OCI-LY7 (cell line): ENCODE measurements at regions not wholly inside any gene's neighbourhood (a gene's known extent, or its start where the extent isn't known, plus 50 kb on each side); places are given as distances from the start of the nearest gene placed in this dataset.

Experiments used
- BruUV-seq: library from RNA; stranded (reverse); fragments of 400-500 nt; replicated peaks from 2 replicates; lab custom pipeline; 2021; lab: Mats Ljungman, UMichigan
- CTCF ChIA-PET: fragments of 300-600 bp; sonication (Branson Sonifier 250); formaldehyde crosslinking; loops from one replicate; lab custom pipeline; 2022; ENCODE audit warnings: antibody characterized with exemption; ENCODE audit not compliant: unreplicated experiment; lab: Charles Lee
- POLR2A ChIA-PET: fragments of 300-600 bp; sonication (Branson Sonifier 250); formaldehyde crosslinking; loops from one replicate; lab custom pipeline; 2022; ENCODE audit warnings: antibody characterized with exemption; lab: Charles Lee
- DNase-seq: peaks from one replicate; pipeline ENCODE4 v3.0.0-alpha.2; 2015; ENCODE audit warnings: low spot score
- H2AFZ ChIP-seq: fragments of 200-600 bp; sonication (generic), shearing (Covaris generic); 2 replicates; pipeline ENCODE4 v1.6.1; 2014; ENCODE audit warnings: mild to moderate bottlenecking, antibody characterized with exemption, low read length, moderate library complexity
- H3K27ac ChIP-seq: fragments of 200-600 bp; sonication (generic); 2 replicates; pipeline ENCODE4 v1.5.1; 2014; ENCODE audit warnings: mixed run types, low read depth, mild to moderate bottlenecking, moderate library complexity, low read length, inconsistent platforms; ENCODE audit not compliant: poor library complexity, severe bottlenecking
- H3K36me3 ChIP-seq: fragments of 200-600 bp; sonication (generic); 2 replicates; pipeline ENCODE4 v1.6.1; 2014; ENCODE audit warnings: mild to moderate bottlenecking, antibody characterized with exemption, low read length, moderate library complexity, mixed read lengths; ENCODE audit not compliant: insufficient read depth
- H3K4me1 ChIP-seq: fragments of 200-600 bp; sonication (generic); 2 replicates; pipeline ENCODE4 v1.5.1; 2014; ENCODE audit warnings: mild to moderate bottlenecking, low read length; ENCODE audit not compliant: insufficient read depth, poor library complexity, severe bottlenecking
- H3K4me2 ChIP-seq: fragments of 200-600 bp; sonication (generic); 2 replicates; pipeline ENCODE4 v1.6.1; 2014; ENCODE audit warnings: mild to moderate bottlenecking, low read length
- H3K4me3 ChIP-seq: fragments of 200-600 bp; sonication (generic); 2 replicates; pipeline ENCODE4 v1.5.1; 2014; ENCODE audit warnings: mild to moderate bottlenecking, low read depth, low read length; ENCODE audit not compliant: poor library complexity, severe bottlenecking
- H3K79me2 ChIP-seq: fragments of 200-600 bp; sonication (generic); 2 replicates; pipeline ENCODE4 v1.6.1; 2016; ENCODE audit warnings: low read depth, mild to moderate bottlenecking, low read length, moderate library complexity, mixed read lengths; ENCODE audit not compliant: insufficient read depth
- H3K9me2 ChIP-seq: fragments of 200-600 bp; sonication (generic); 2 replicates; pipeline ENCODE4 v1.6.1; 2016; ENCODE audit warnings: mild to moderate bottlenecking, low read length, mixed read lengths; ENCODE audit not compliant: insufficient read depth
- H3K9me3 ChIP-seq: fragments of 200-600 bp; sonication (generic); 2 replicates; pipeline ENCODE4 v1.6.1; 2014; ENCODE audit warnings: mild to moderate bottlenecking, mixed run types, low read length, mixed read lengths
- H4K20me1 ChIP-seq: fragments of 200-600 bp; sonication (generic); 2 replicates; pipeline ENCODE4 v1.6.1; 2014; ENCODE audit warnings: mild to moderate bottlenecking, antibody characterized with exemption, low read length, moderate library complexity, mixed read lengths; ENCODE audit not compliant: insufficient read depth
- CTCF ChIP-seq: fragments of 200-600 bp; sonication (generic); conservative IDR thresholded peaks from 2 replicates; pipeline ENCODE4 v1.5.1; 2014; ENCODE audit warnings: mild to moderate bottlenecking, antibody characterized with exemption, low read length, moderate library complexity, mixed read lengths
- EZH2phosphoT487 ChIP-seq: fragments of 200-600 bp; sonication (generic); IDR thresholded peaks from 2 replicates; pipeline ENCODE4 v1.6.1; 2018; ENCODE audit warnings: low read depth, borderline replicate concordance, mild to moderate bottlenecking, mixed run types, antibody characterized with exemption, low read length, moderate library complexity, mixed read lengths
- intact Hi-C: fragments of 100-400 bp; cut with micrococcal nuclease; formaldehyde crosslinking; loops from one replicate; pipeline ENCODE4 v1.10.0; 2022; ENCODE audit not compliant: unreplicated experiment

- Histone ChIP-seq H3K4me2 (no peak overlapping the region), H3K9me3 (no peaks in the 10 kb centered on the region), H4K20me1 (no peaks in the 10 kb centered on the region), H3K27ac (no peak overlapping the region), H3K36me3 (no peaks in the 10 kb centered on the region), H2AFZ (no peak overlapping the region), H3K4me1 (no peaks in the 10 kb centered on the region), H3K4me3 (no peak overlapping the region), H3K79me2 (no peaks in the 10 kb centered on the region), H3K9me2 (no peaks in the 10 kb centered on the region)
- POLR2A ChIA-PET = interaction anchor here (0.6 kb wide), 1 partner anchor 925 kb away, joined by 3 read pairs; no protein-coding TSS in a partner anchor
- CTCF ChIA-PET = no interaction called here
- no peak for TF ChIP-seq EZH2phosphoT487
- TF ChIP-seq CTCF = no peak
- BruUV-seq = no TSS peak
- intact Hi-C loops = no loop called here
- no peak for DNase-seq
Observed at GRCh38 chr1:57987523-57987922, 559.0 kb downstream of the OMA1 start.

- POLR2A ChIA-PET = no interaction called here
- Histone ChIP-seq H3K4me3 (no peak overlapping the region), H2AFZ (no peak overlapping the region), H3K9me2 (no peaks in the 10 kb centered on the region), H3K36me3 (no peaks in the 10 kb centered on the region), H3K27ac (no peak overlapping the region), H3K79me2 (no peaks in the 10 kb centered on the region), H3K9me3 (no peaks in the 10 kb centered on the region), H3K4me1 (no peaks in the 10 kb centered on the region), H3K4me2 (no peak overlapping the region), H4K20me1 (no peaks in the 10 kb centered on the region)
- intact Hi-C loops = no loop called here
- TF ChIP-seq CTCF = no peak
- no peak for TF ChIP-seq EZH2phosphoT487
- CTCF ChIA-PET = no interaction called here
- peak; percentile 1 for DNase-seq
- BruUV-seq = no TSS peak
Observed at GRCh38 chr1:57986432-57986831, 560.1 kb downstream of the OMA1 start.

GRCh38 chr1:57984277-57984676 is 560.4 kb upstream of the DAB1 start:
- no TSS peak for BruUV-seq

More at GRCh38 chr1:57984277-57984676, 560.4 kb upstream of the DAB1 start:
- no peak overlapping the region for H3K4me3 ChIP-seq
- H3K27ac ChIP-seq = no peak overlapping the region
- no peaks in the 10 kb centered on the region for H3K9me2 ChIP-seq
- H2AFZ ChIP-seq = no peak overlapping the region
- TF ChIP-seq CTCF (no peak), EZH2phosphoT487 (no peak)
- no peak overlapping the region for H3K4me2 ChIP-seq
- H3K4me1 ChIP-seq = no peaks in the 10 kb centered on the region
- CTCF ChIA-PET = no interaction called here
- H3K79me2 ChIP-seq = no peaks in the 10 kb centered on the region
- POLR2A ChIA-PET = interaction anchor here (0.6 to 0.7 kb wide), 2 partner anchors 512 to 703 kb away, joined by 4 read pairs; no protein-coding TSS in a partner anchor
- intact Hi-C loops = no loop called here
- H3K9me3 ChIP-seq = no peaks in the 10 kb centered on the region
- no peaks in the 10 kb centered on the region for H3K36me3 ChIP-seq
- H4K20me1 ChIP-seq = no peaks in the 10 kb centered on the region
- DNase-seq = no peak
